Gastrocnemius medialis (tissue), 4 donors: ENCODE measurements at regions not wholly inside any gene's neighbourhood (a gene's known extent, or its start where the extent isn't known, plus 50 kb on each side); places are given as distances from the start of the nearest gene placed in this dataset.

Experiments
- ATAC-seq, 2 donors: fragments of 150-250 bp; one replicate each; pipeline ENCODE4 v1.9.1; 2016
- DNase-seq, 2 donors: peaks; one replicate each; pipeline ENCODE4 v3.0.0-alpha.2; 2019
- H3K27ac ChIP-seq, 4 donors: fragments of 200-600 bp; sonication (generic); 1 replicate in 1 of 4; 2 replicates in 3 of 4; pipeline ENCODE4 v1.5.1; 2016 to 2018; ENCODE audit warnings: mild to moderate bottlenecking in 2 of 4, moderate library complexity in 1 of 4
- H3K27me3 ChIP-seq, 3 donors: fragments of 200-600 bp; sonication (generic) in 2 of 3; 1 replicate in 1 of 3; 2 replicates in 2 of 3; pipeline versions ENCODE4 v1.5.1 to v1.6.0; 2016 to 2019; ENCODE audit warnings: mild to moderate bottlenecking in 1 of 3, moderate library complexity in 1 of 3
- H3K36me3 ChIP-seq, 2 donors: fragments of 200-600 bp; sonication (generic) in 1 of 2; one replicate each; pipeline ENCODE4 v1.5.1; 2017 to 2018
- H3K4me1 ChIP-seq, 2 donors: fragments of 200-600 bp; sonication (generic) in 1 of 2; one replicate each; pipeline ENCODE4 v1.5.1; 2016 to 2017; ENCODE audit warnings: mild to moderate bottlenecking in 2 of 2
- H3K4me3 ChIP-seq, 4 donors: fragments of 200-600 bp; sonication (generic) in 3 of 4; 1 replicate in 1 of 4; 2 replicates in 3 of 4; pipeline ENCODE4 v1.5.1; 2016 to 2019; ENCODE audit warnings: mild to moderate bottlenecking in 2 of 4
- H3K9me3 ChIP-seq, 3 donors: fragments of 200-600 bp; sonication (generic) in 2 of 3; 1 replicate in 1 of 3; 2 replicates in 2 of 3; pipeline ENCODE4 v1.5.1; 2016 to 2019
- POLR2A ChIP-seq, 2 donors: fragments of 450-650 bp; IDR thresholded peaks; one replicate each; pipeline ENCODE4 v1.6.1; 2017; ENCODE audit warnings: antibody characterized with exemption in 2 of 2, mild to moderate bottlenecking in 2 of 2, moderate library complexity in 2 of 2
- in situ Hi-C, 4 donors: fragments of 200-750 bp; cut with MboI; loops; one replicate each; pipeline versions ENCODE4 v1.15.0 to v1.8.0; 2017; ENCODE audit warnings: low sequenced_read_pairs in 4 of 4
- intact Hi-C: fragments of 100-400 bp; cut with DNase I; formaldehyde crosslinking; loops from one replicate; pipeline ENCODE4 v1.15.1; 2023; ENCODE audit warnings: low total_unique reads
- TF ChIP-seq, protein P1 (sequence below), 5 experiments: fragments of 450-650 bp in 3 of 5; fragments of 200-600 bp in 2 of 5; sonication (generic) in 2 of 5; IDR thresholded peaks in 4 of 5; conservative IDR thresholded peaks in 1 of 5; 1 replicate in 4 of 5; 2 replicates in 1 of 5; pipeline ENCODE4 v1.5.1; 2016 to 2019; ENCODE audit warnings: antibody characterized with exemption in 5 of 5, mild to moderate bottlenecking in 3 of 5, moderate library complexity in 3 of 5

GRCh38 chr2:9083287-9083686 is 79.8 kb upstream of the MBOAT2 start:
- no peaks in the 10 kb centered on the region for H3K27me3 ChIP-seq
- DNase-seq (no peak), ATAC-seq (no peak)
- no peaks in the 10 kb centered on the region for H3K36me3 ChIP-seq
- in situ Hi-C loops = no loop called here
- no peak overlapping the region for H3K27ac ChIP-seq
- intact Hi-C loops = no loop called here
- no peak for TF ChIP-seq POLR2A (IDR thresholded peaks at IDR 0.05)
- TF ChIP-seq, protein P1, sequence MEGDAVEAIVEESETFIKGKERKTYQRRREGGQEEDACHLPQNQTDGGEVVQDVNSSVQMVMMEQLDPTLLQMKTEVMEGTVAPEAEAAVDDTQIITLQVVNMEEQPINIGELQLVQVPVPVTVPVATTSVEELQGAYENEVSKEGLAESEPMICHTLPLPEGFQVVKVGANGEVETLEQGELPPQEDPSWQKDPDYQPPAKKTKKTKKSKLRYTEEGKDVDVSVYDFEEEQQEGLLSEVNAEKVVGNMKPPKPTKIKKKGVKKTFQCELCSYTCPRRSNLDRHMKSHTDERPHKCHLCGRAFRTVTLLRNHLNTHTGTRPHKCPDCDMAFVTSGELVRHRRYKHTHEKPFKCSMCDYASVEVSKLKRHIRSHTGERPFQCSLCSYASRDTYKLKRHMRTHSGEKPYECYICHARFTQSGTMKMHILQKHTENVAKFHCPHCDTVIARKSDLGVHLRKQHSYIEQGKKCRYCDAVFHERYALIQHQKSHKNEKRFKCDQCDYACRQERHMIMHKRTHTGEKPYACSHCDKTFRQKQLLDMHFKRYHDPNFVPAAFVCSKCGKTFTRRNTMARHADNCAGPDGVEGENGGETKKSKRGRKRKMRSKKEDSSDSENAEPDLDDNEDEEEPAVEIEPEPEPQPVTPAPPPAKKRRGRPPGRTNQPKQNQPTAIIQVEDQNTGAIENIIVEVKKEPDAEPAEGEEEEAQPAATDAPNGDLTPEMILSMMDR (IDR thresholded peaks at IDR 0.05 in 4 of 5, conservative IDR thresholded peaks at IDR 0.05 in 1 of 5) = no peak
- H3K4me3 ChIP-seq = no peak overlapping the region
- no peaks in the 10 kb centered on the region for H3K9me3 ChIP-seq
- H3K4me1 ChIP-seq = no peaks in the 10 kb centered on the region

DNA sequence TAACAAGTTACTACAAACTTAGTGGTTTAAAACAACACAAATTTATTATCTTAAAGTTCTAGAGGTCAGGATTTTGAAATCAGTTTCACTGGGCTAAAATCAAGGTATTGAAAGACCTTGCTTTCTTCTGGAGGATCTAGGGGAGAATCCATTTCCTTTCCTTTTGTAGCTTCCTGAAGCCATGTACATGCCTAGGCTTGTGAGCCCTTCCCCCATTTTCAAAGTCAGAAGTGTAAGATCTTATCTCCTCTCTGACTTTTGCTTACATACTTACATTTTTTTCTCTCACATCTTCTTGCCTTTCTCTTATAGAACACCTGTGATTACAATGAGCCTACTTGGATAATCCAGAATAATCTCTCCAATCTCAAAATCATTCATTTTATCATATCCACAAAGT is 78.7 kb upstream of the MBOAT2 start:
- ATAC-seq (no peak), DNase-seq (no peak)
- no peaks in the 10 kb centered on the region for H3K36me3 ChIP-seq
- no peaks in the 10 kb centered on the region for H3K27me3 ChIP-seq
- no peak overlapping the region for H3K27ac ChIP-seq
- intact Hi-C loops (no loop called here), in situ Hi-C loops (no loop called here)
- no peak overlapping the region for H3K4me3 ChIP-seq
- no peaks in the 10 kb centered on the region for H3K4me1 ChIP-seq
- no peaks in the 10 kb centered on the region for H3K9me3 ChIP-seq
- no peak for TF ChIP-seq POLR2A (IDR thresholded peaks at IDR 0.05)
- TF ChIP-seq, protein P1 (IDR thresholded peaks at IDR 0.05 in 4 of 5, conservative IDR thresholded peaks at IDR 0.05 in 1 of 5) = no peak

- Histone ChIP-seq H3K36me3 (no peaks in the 10 kb centered on the region), H3K4me3 (no peak overlapping the region), H3K27me3 (no peaks in the 10 kb centered on the region), H3K4me1 (no peaks in the 10 kb centered on the region), H3K27ac (no peak overlapping the region), H3K9me3 (no peaks in the 10 kb centered on the region)
- in situ Hi-C loops = no loop called here
- DNase-seq = no peak
- intact Hi-C loops = no loop called here
- no peak for ATAC-seq
- TF ChIP-seq, protein P1 (IDR thresholded peaks at IDR 0.05 in 4 of 5, conservative IDR thresholded peaks at IDR 0.05 in 1 of 5) = no peak
- TF ChIP-seq POLR2A (IDR thresholded peaks at IDR 0.05) = no peak
Observed at GRCh38 chr2:9081750-9082149, 78.3 kb upstream of the MBOAT2 start.

DNA sequence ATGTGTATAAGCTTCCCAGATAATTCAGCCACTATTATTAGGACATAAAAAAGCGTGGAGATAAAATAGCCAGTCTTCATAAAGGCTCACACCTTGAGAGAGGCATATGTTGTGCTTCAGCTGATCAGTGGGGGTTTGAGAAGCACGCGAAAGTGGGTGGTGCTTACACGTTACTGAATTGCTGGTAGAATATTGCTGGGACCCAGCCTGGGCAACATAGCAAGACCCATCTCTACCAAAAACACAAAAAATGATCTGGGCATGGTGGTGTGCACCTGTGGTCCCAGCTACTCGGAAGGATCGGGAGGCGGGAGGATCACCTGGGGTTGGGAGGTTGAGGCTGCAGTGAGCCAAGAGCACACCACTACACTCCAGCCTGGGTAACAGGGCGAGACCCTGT is 74.9 kb upstream of the MBOAT2 start:
- Histone ChIP-seq H3K36me3 (no peaks in the 10 kb centered on the region), H3K4me1 (no peaks in the 10 kb centered on the region), H3K27ac (no peak overlapping the region), H3K4me3 (no peak overlapping the region), H3K27me3 (no peaks in the 10 kb centered on the region), H3K9me3 (no peaks in the 10 kb centered on the region)
- ATAC-seq (no peak), DNase-seq (no peak)
- intact Hi-C loops (no loop called here), in situ Hi-C loops (no loop called here)
- no peak for TF ChIP-seq POLR2A (IDR thresholded peaks at IDR 0.05)
- TF ChIP-seq, protein P1 (IDR thresholded peaks at IDR 0.05 in 4 of 5, conservative IDR thresholded peaks at IDR 0.05 in 1 of 5) = no peak

DNA sequence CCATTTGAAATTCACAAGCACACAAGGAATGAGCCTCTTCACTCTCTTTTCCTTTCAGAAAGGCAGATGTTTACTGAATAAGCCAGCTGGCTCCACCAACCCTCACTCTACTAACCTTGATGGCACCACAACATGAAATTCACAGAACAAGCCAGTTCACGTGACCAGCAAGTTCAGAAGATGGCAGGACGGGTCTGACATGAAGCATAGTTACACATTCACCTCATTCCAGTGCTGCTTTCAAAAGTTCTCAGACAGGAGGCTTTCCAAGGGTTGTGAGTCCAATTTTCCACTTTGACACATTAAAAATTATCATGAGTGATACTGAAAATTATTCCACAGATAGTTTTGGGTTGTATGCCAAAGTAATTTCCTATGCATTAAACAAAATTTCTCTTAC is 74.2 kb upstream of the MBOAT2 start:
- no peak for DNase-seq
- intact Hi-C loops (no loop called here), in situ Hi-C loops (no loop called here)
- ATAC-seq = no peak
- H3K9me3 ChIP-seq = no peaks in the 10 kb centered on the region
- no peaks in the 10 kb centered on the region for H3K27me3 ChIP-seq
- H3K27ac ChIP-seq = no peak overlapping the region
- no peak overlapping the region for H3K4me3 ChIP-seq
- no peaks in the 10 kb centered on the region for H3K36me3 ChIP-seq
- H3K4me1 ChIP-seq = no peaks in the 10 kb centered on the region
- TF ChIP-seq, protein P1 (IDR thresholded peaks at IDR 0.05 in 4 of 5, conservative IDR thresholded peaks at IDR 0.05 in 1 of 5) = no peak
- no peak for TF ChIP-seq POLR2A (IDR thresholded peaks at IDR 0.05)
